Right lobe of liver (tissue), 4 donors: ENCODE measurements at regions not wholly inside any gene's neighbourhood (a gene's known extent, or its start where the extent isn't known, plus 50 kb on each side); places are given as distances from the start of the nearest gene placed in this dataset.

Experiments used
- CTCF ChIP-seq, 4 donors: fragments of 200-600 bp in 3 of 4; fragments of 450-650 bp in 1 of 4; IDR thresholded peaks; one replicate each; pipeline versions ENCODE4 v1.5.1 to v1.8.0; 2016 to 2022; ENCODE audit warnings: antibody characterized with exemption in 4 of 4, mild to moderate bottlenecking in 2 of 4
- POLR2A ChIP-seq: fragments of 450-650 bp; IDR thresholded peaks from one replicate; pipeline ENCODE4 v1.6.1; 2017; ENCODE audit warnings: antibody characterized with exemption, mild to moderate bottlenecking
- donor health status: DM: no; HTN: no; CAD: no.
- donor health status: DM: no; HTN: no; CAD: no.
- donor health status: DM: no; HTN: yes; CAD: no.

GRCh38 chr2:45162711-45163110, 153.5 kb upstream of the SIX2 start:
- no peak for TF ChIP-seq CTCF (IDR thresholded peaks at IDR 0.05)
- TF ChIP-seq POLR2A, result no peak
